ENCODE measurements at regions not wholly inside any gene's neighbourhood (a gene's known extent, or its start where the extent isn't known, plus 50 kb on each side); places are given as distances from the start of the nearest gene placed in this dataset.
A peak's percentile ranks its signal among the peaks of the same experiment; 100 is the strongest.
"Not testable (repeated sequence)": the region's sequence is repeated elsewhere in the genome, so short reads cannot be mapped to it uniquely, and the experiment has no call there.

DNA sequence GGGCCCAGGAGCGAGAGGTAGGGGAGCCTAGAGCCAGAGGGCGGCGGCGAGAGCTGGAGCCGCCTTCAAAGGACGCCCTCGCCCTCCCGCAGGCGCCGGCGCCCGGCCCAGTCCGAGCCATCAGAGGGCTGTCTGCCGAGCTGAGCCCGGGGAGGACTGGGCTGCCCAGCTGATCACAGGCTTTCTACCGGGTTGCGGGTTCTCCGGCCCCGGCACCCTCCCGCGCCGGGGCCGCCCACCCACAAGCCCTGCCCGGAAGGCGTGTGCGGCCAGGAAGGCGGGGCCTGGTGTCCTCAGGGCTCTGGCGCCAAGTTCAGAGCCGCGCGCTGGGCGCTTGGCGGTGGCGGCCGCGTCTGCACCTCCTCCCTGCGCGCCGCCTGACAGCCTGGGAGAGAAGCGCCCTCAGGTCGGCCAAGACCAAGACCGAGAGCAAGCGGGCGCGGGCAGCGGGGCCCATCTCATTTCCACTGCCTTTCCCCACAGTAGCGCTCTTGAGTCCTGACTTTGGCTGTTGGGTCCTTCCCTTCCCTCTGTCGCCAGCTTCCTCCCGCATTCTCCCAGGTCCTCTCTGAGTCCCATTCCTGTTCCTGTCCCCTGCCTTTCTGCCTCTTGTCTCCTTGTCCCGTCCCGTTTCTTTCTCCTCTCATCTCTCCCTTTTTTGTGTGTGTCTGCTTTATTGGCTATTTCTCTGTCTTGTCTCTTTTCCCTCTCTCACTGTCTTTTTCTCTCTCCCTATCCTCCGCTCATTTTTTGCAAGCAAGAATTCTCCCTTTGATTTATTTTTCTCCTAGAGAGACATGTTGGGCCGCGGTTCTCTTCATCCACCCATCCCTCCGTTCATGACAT lies 60.6 kb upstream of the MSMB start:
- Histone ChIP-seq H3K27me3 (ENCODE audit: control insufficient read depth in 2 of 2, insufficient read depth in 2 of 2, low read length in 2 of 2) (peaks cover 9 to 11% of the 10 kb centered on the region in 2 experiments), H3K4me3 (replicated peaks in 1 of 3; ENCODE audit: insufficient read depth in 1 of 3, low read depth in 1 of 3, low read length in 3 of 3) (peak overlapping the region; percentile 11 to 57 (median 35)), H3K9ac (replicated peaks; ENCODE audit: extremely low read depth, insufficient read depth, low read length) (peak overlapping the region; percentile 37), H3K4me2 (ENCODE audit: insufficient read depth, low read length) (peak overlapping the region; percentile 42), H4K20me1 (replicated peaks; ENCODE audit: control insufficient read depth, extremely low read depth, insufficient read depth, low read length) (no peaks in the 10 kb centered on the region), H3K79me2 (ENCODE audit: control insufficient read depth, insufficient read depth, low read length) (no peaks in the 10 kb centered on the region), H3K36me3 (ENCODE audit: control insufficient read depth in 2 of 2, extremely low read depth in 1 of 2, insufficient read depth in 2 of 2, low read length in 2 of 2) (no peaks in the 10 kb centered on the region), H3K27ac (ENCODE audit: insufficient read depth, low read depth, low read length) (no peak overlapping the region), H3K9me3 (replicated peaks; ENCODE audit: control insufficient read depth, insufficient read depth, low read length) (no peaks in the 10 kb centered on the region), H3K9me1 (replicated peaks; ENCODE audit: control insufficient read depth, extremely low read depth, insufficient read depth, low read length) (no peaks in the 10 kb centered on the region), H2AFZ (ENCODE audit: low read depth, low read length) (peak overlapping the region; percentile 97), H3K4me1 (ENCODE audit: control insufficient read depth, extremely low read depth, insufficient read depth, low read length) (peaks cover 3% of the 10 kb centered on the region)
- FAIRE-seq (no peak), DNase-seq (ENCODE audit: low read depth, low spot score) (peak; percentile 34)
- no peak for TF ChIP-seq MYC (IDR thresholded peaks at IDR 0.05; ENCODE audit: low read depth, low read length)
- peak; percentile 32 for TF ChIP-seq EZH2 (IDR thresholded peaks at IDR 0.05; ENCODE audit: borderline replicate concordance, low read depth, low read length, severe bottlenecking)
- TF ChIP-seq, protein P1, sequence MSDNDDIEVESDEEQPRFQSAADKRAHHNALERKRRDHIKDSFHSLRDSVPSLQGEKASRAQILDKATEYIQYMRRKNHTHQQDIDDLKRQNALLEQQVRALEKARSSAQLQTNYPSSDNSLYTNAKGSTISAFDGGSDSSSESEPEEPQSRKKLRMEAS (IDR thresholded peaks at IDR 0.05; ENCODE audit: insufficient read depth, insufficient read length) = no peak
- no TSS peak for BruUV-seq (replicated peaks)
- ChIA-PET POLR2A (interaction anchor here (0.6 kb wide), 1 partner anchor 176 kb away, joined by 4 read pairs; no protein-coding TSS in a partner anchor), CTCF (interaction anchor here (0.7 to 1.6 kb wide), 5 partner anchors 77 to 176 kb away, joined by 3 to 10 read pairs (median 3); partner anchors contain the start of gene NCOA4)
- intact Hi-C loops (cut with micrococcal nuclease) (no loop called here), dilution Hi-C loops (cut with MboI; ENCODE audit: extremely low pct_ligation_motif_present, low sequenced_read_pairs) (no loop called here)

DNA sequence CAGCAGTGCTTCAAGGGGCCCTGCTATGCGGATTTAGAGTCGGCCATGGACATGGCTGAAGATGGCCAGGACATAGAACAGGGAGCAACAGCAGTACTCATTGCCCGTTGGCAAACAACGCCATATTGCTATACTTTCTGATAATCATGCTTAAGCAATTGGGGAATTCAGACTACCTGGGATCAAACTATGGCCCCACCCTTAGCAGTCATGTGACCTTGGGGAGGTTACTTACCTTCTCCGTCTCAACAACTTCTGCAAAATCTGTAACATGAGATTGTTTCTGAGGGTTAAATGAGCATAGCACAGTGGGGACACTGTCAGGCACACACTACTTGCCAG lies 62.1 kb upstream of the MSMB start:
- BruUV-seq (replicated peaks); H3K9me3 ChIP-seq (replicated peaks; ENCODE audit: control insufficient read depth, insufficient read depth, low read length); H3K27ac ChIP-seq (ENCODE audit: insufficient read depth, low read depth, low read length); H3K9ac ChIP-seq (replicated peaks; ENCODE audit: extremely low read depth, insufficient read depth, low read length); H3K9me1 ChIP-seq (replicated peaks; ENCODE audit: control insufficient read depth, extremely low read depth, insufficient read depth, low read length); H3K4me2 ChIP-seq (ENCODE audit: insufficient read depth, low read length); H3K79me2 ChIP-seq (ENCODE audit: control insufficient read depth, insufficient read depth, low read length); DNase-seq (ENCODE audit: low read depth, low spot score); H3K4me1 ChIP-seq (ENCODE audit: control insufficient read depth, extremely low read depth, insufficient read depth, low read length); H2AFZ ChIP-seq (ENCODE audit: low read depth, low read length); H3K4me3 ChIP-seq (replicated peaks in 1 of 3; ENCODE audit: insufficient read depth in 1 of 3, low read depth in 1 of 3, low read length in 3 of 3); H4K20me1 ChIP-seq (replicated peaks; ENCODE audit: control insufficient read depth, extremely low read depth, insufficient read depth, low read length); H3K36me3 ChIP-seq (ENCODE audit: control insufficient read depth in 2 of 2, extremely low read depth in 1 of 2, insufficient read depth in 2 of 2, low read length in 2 of 2); FAIRE-seq; POLR2A ChIA-PET; CTCF ChIA-PET; dilution Hi-C loops (cut with MboI; ENCODE audit: extremely low pct_ligation_motif_present, low sequenced_read_pairs); intact Hi-C loops (cut with micrococcal nuclease): not testable (repeated sequence)
- H3K27me3 ChIP-seq (ENCODE audit: control insufficient read depth in 2 of 2, insufficient read depth in 2 of 2, low read length in 2 of 2) = peaks cover 9 to 11% of the 10 kb centered on the region in 2 experiments

DNA sequence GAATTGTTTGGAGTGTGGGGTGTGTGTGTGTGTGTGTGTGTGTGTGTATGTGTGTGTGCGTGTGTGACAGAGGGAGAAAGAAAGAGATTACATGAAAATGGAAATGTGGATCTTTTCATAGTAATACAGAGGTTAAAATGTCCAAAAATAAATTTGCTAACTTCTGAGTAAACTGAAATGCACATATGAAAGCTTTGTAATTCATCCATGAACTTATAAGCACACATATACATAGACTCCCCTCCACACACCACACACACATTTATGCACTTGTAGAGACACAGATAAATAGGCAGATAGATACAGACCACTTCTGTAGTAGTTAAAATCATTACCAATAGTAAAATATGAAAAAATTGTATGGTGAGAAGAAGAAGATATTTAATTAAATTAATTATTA lies 108.2 kb upstream of the MSMB start:
- H3K9me1 ChIP-seq (replicated peaks; ENCODE audit: control insufficient read depth, extremely low read depth, insufficient read depth, low read length); DNase-seq (ENCODE audit: low read depth, low spot score); H3K9me3 ChIP-seq (replicated peaks; ENCODE audit: control insufficient read depth, insufficient read depth, low read length); CTCF ChIA-PET; H4K20me1 ChIP-seq (replicated peaks; ENCODE audit: control insufficient read depth, extremely low read depth, insufficient read depth, low read length); H3K27ac ChIP-seq (ENCODE audit: insufficient read depth, low read depth, low read length); H3K9ac ChIP-seq (replicated peaks; ENCODE audit: extremely low read depth, insufficient read depth, low read length); H2AFZ ChIP-seq (ENCODE audit: low read depth, low read length); H3K27me3 ChIP-seq (ENCODE audit: control insufficient read depth in 2 of 2, insufficient read depth in 2 of 2, low read length in 2 of 2); intact Hi-C loops (cut with micrococcal nuclease); POLR2A ChIA-PET; FAIRE-seq; H3K79me2 ChIP-seq (ENCODE audit: control insufficient read depth, insufficient read depth, low read length); dilution Hi-C loops (cut with MboI; ENCODE audit: extremely low pct_ligation_motif_present, low sequenced_read_pairs); H3K4me3 ChIP-seq (replicated peaks in 1 of 3; ENCODE audit: insufficient read depth in 1 of 3, low read depth in 1 of 3, low read length in 3 of 3); BruUV-seq (replicated peaks); H3K4me2 ChIP-seq (ENCODE audit: insufficient read depth, low read length); H3K4me1 ChIP-seq (ENCODE audit: control insufficient read depth, extremely low read depth, insufficient read depth, low read length); H3K36me3 ChIP-seq (ENCODE audit: control insufficient read depth in 2 of 2, extremely low read depth in 1 of 2, insufficient read depth in 2 of 2, low read length in 2 of 2): not testable (repeated sequence)

DNA sequence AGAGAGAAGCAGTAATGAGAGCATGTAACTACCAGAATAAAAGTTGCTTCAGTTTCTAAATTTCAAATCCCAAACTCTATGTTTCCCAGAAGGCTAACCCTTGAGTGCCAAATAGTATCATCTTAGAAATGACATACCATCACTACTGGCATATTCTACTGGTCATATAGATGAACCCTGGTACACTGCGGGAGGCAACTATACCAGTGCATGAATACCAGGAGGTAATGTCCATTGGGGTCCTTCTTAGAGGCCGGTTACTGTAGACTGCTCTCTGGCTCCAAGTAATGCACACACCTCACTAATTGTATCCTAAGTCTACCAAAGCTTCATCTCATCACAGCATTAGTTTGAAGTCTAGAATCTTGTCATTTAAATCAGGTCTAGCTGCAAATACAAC lies 108.6 kb upstream of the MSMB start:
- H2AFZ ChIP-seq (ENCODE audit: low read depth, low read length); H3K36me3 ChIP-seq (ENCODE audit: control insufficient read depth in 2 of 2, extremely low read depth in 1 of 2, insufficient read depth in 2 of 2, low read length in 2 of 2); H4K20me1 ChIP-seq (replicated peaks; ENCODE audit: control insufficient read depth, extremely low read depth, insufficient read depth, low read length); FAIRE-seq; H3K4me3 ChIP-seq (replicated peaks in 1 of 3; ENCODE audit: insufficient read depth in 1 of 3, low read depth in 1 of 3, low read length in 3 of 3); H3K4me2 ChIP-seq (ENCODE audit: insufficient read depth, low read length); H3K27me3 ChIP-seq (ENCODE audit: control insufficient read depth in 2 of 2, insufficient read depth in 2 of 2, low read length in 2 of 2); H3K9me1 ChIP-seq (replicated peaks; ENCODE audit: control insufficient read depth, extremely low read depth, insufficient read depth, low read length); CTCF ChIA-PET; POLR2A ChIA-PET; H3K9me3 ChIP-seq (replicated peaks; ENCODE audit: control insufficient read depth, insufficient read depth, low read length); H3K4me1 ChIP-seq (ENCODE audit: control insufficient read depth, extremely low read depth, insufficient read depth, low read length); H3K27ac ChIP-seq (ENCODE audit: insufficient read depth, low read depth, low read length); dilution Hi-C loops (cut with MboI; ENCODE audit: extremely low pct_ligation_motif_present, low sequenced_read_pairs); H3K79me2 ChIP-seq (ENCODE audit: control insufficient read depth, insufficient read depth, low read length); H3K9ac ChIP-seq (replicated peaks; ENCODE audit: extremely low read depth, insufficient read depth, low read length); intact Hi-C loops (cut with micrococcal nuclease); BruUV-seq (replicated peaks); DNase-seq (ENCODE audit: low read depth, low spot score): not testable (repeated sequence)

Measured in endothelial cell of umbilical vein (primary cell).